ENCODE measurements at regions not wholly inside any gene's neighbourhood (a gene's known extent, or its start where the extent isn't known, plus 50 kb on each side); places are given as distances from the start of the nearest gene placed in this dataset.

DNA sequence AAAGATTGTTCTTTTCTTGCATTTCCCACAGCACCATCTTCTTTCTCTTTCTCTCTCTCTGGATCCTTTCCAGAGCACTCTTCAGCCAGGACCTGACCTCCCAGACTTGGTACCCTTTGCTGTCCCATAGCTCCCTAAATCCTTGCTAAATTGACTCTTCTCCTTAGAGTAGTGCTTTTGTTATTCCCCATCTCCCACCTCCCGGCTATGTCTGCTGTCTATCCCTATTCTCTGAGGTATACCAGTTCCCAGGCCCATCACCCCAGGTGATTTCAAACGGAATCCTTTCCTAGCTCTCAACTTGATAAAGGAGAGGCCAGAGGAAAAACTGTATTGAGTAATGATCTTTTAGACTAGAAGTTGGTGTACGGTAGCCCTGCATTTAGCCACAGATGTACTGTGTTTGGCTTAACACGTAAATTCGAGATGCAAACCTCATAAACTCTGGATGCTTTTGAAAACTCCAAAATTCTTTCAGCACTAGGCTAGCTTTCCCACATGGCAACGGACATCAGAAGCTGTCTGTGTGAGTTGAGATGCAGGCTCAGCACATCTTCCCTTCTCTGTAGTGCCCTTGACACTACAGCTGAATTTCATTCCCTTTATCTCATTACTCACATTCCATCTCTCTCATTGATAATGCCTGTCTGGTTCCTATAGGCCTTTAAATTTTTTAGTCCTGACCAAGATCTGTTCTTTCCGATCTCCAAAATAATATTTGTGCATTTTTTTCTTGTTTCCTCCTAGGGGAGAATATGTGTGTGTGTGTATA is 320.8 kb upstream of the ITGA1 start:
- TF ChIP-seq, protein P1, sequence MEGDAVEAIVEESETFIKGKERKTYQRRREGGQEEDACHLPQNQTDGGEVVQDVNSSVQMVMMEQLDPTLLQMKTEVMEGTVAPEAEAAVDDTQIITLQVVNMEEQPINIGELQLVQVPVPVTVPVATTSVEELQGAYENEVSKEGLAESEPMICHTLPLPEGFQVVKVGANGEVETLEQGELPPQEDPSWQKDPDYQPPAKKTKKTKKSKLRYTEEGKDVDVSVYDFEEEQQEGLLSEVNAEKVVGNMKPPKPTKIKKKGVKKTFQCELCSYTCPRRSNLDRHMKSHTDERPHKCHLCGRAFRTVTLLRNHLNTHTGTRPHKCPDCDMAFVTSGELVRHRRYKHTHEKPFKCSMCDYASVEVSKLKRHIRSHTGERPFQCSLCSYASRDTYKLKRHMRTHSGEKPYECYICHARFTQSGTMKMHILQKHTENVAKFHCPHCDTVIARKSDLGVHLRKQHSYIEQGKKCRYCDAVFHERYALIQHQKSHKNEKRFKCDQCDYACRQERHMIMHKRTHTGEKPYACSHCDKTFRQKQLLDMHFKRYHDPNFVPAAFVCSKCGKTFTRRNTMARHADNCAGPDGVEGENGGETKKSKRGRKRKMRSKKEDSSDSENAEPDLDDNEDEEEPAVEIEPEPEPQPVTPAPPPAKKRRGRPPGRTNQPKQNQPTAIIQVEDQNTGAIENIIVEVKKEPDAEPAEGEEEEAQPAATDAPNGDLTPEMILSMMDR (IDR thresholded peaks at IDR 0.05): no peak
- TF ChIP-seq POLR2A (IDR thresholded peaks at IDR 0.05): no peak
